Muscle layer of duodenum (tissue), 2 donors: ENCODE measurements at regions not wholly inside any gene's neighbourhood (a gene's known extent, or its start where the extent isn't known, plus 50 kb on each side); places are given as distances from the start of the nearest gene placed in this dataset.

ENCODE experiments used
- H3K27ac ChIP-seq: one replicate; pipeline ENCODE4 v1.7.0; 2013; ENCODE audit warnings: mild to moderate bottlenecking, low read length
- H3K27me3 ChIP-seq: one replicate; pipeline ENCODE4 v1.7.0; 2013; ENCODE audit warnings: low read depth, mild to moderate bottlenecking, control low read depth, low read length
- H3K36me3 ChIP-seq, 2 donors: one replicate each; pipeline ENCODE4 v1.7.0; 2013; ENCODE audit warnings: low read length in 2 of 2, control low read depth in 1 of 2, mild to moderate bottlenecking in 1 of 2; ENCODE audit not compliant: insufficient read depth in 2 of 2, control insufficient read depth in 1 of 2
- H3K4me1 ChIP-seq, 2 donors: one replicate each; pipeline ENCODE4 v1.7.0; 2013; ENCODE audit warnings: low read length in 2 of 2, mild to moderate bottlenecking in 2 of 2, control low read depth in 1 of 2, moderate library complexity in 1 of 2; ENCODE audit not compliant: insufficient read depth in 2 of 2, control insufficient read depth in 1 of 2
- H3K4me3 ChIP-seq, 2 donors: one replicate each; pipeline ENCODE4 v1.7.0; 2013; ENCODE audit warnings: low read length in 2 of 2, low read depth in 1 of 2, mild to moderate bottlenecking in 1 of 2
- H3K9me3 ChIP-seq, 2 donors: one replicate each; pipeline ENCODE4 v1.7.0; 2013; ENCODE audit warnings: low read length in 2 of 2, control low read depth in 1 of 2, mild to moderate bottlenecking in 1 of 2; ENCODE audit not compliant: control insufficient read depth in 1 of 2
- donor health status: healthy.

- Histone ChIP-seq H3K27me3 (no peaks in the 10 kb centered on the region), H3K4me1 (no peaks in the 10 kb centered on the region), H3K4me3 (no peak overlapping the region), H3K27ac (no peak overlapping the region), H3K9me3 (peaks cover 0 to 6% of the 10 kb centered on the region in 2 donors), H3K36me3 (no peaks in the 10 kb centered on the region)
Measured at GRCh38 chr12:98022961-98023360, 492.4 kb upstream of the TMPO start.

- no peaks in the 10 kb centered on the region for H3K36me3 ChIP-seq
- H3K9me3 ChIP-seq: peaks cover 0 to 4% of the 10 kb centered on the region in 2 donors
- no peaks in the 10 kb centered on the region for H3K27me3 ChIP-seq
- H3K4me1 ChIP-seq: no peaks in the 10 kb centered on the region
- H3K27ac ChIP-seq: no peak overlapping the region
- H3K4me3 ChIP-seq: no peak overlapping the region
Measured at GRCh38 chr12:98037401-98038140, 477.8 kb upstream of the TMPO start.

GRCh38 chr12:98042668-98043067 is 472.7 kb upstream of the TMPO start:
- Histone ChIP-seq H3K36me3 (no peaks in the 10 kb centered on the region), H3K27me3 (no peaks in the 10 kb centered on the region), H3K4me3 (no peak overlapping the region)

GRCh38 chr12:98045395-98045794 is 470.0 kb upstream of the TMPO start:
- Histone ChIP-seq H3K4me1 (no peaks in the 10 kb centered on the region), H3K27ac (no peak overlapping the region), H3K9me3 (peaks cover 0 to 4% of the 10 kb centered on the region in 2 donors), H3K27me3 (no peaks in the 10 kb centered on the region), H3K36me3 (no peaks in the 10 kb centered on the region), H3K4me3 (no peak overlapping the region)

More at GRCh38 chr12:98042668-98043067, 472.7 kb upstream of the TMPO start:
- Histone ChIP-seq H3K4me1 (no peaks in the 10 kb centered on the region), H3K27ac (no peak overlapping the region), H3K9me3 (peaks cover 0 to 4% of the 10 kb centered on the region in 2 donors)

GRCh38 chr12:98048326-98048725 is 467.1 kb upstream of the TMPO start:
- Histone ChIP-seq H3K4me1 (no peaks in the 10 kb centered on the region), H3K9me3 (no peaks in the 10 kb centered on the region), H3K36me3 (no peaks in the 10 kb centered on the region), H3K27me3 (no peaks in the 10 kb centered on the region), H3K4me3 (no peak overlapping the region), H3K27ac (no peak overlapping the region)

- Histone ChIP-seq H3K27me3 (no peaks in the 10 kb centered on the region), H3K9me3 (no peaks in the 10 kb centered on the region), H3K4me1 (no peaks in the 10 kb centered on the region), H3K36me3 (no peaks in the 10 kb centered on the region), H3K4me3 (no peak overlapping the region), H3K27ac (no peak overlapping the region)
Measured at GRCh38 chr12:98053202-98053601, 462.2 kb upstream of the TMPO start.

GRCh38 chr12:98057701-98058100 is 457.7 kb upstream of the TMPO start:
- Histone ChIP-seq H3K27ac (no peak overlapping the region), H3K4me3 (no peak overlapping the region), H3K36me3 (no peaks in the 10 kb centered on the region), H3K4me1 (no peaks in the 10 kb centered on the region), H3K27me3 (no peaks in the 10 kb centered on the region), H3K9me3 (no peaks in the 10 kb centered on the region)

GRCh38 chr12:98058213-98058612 is 457.2 kb upstream of the TMPO start:
- H3K27ac ChIP-seq: no peak overlapping the region
- H3K4me3 ChIP-seq: no peak overlapping the region
- no peaks in the 10 kb centered on the region for H3K36me3 ChIP-seq
- no peaks in the 10 kb centered on the region for H3K9me3 ChIP-seq
- H3K27me3 ChIP-seq: no peaks in the 10 kb centered on the region
- no peaks in the 10 kb centered on the region for H3K4me1 ChIP-seq

GRCh38 chr12:98058838-98059237 is 456.6 kb upstream of the TMPO start:
- Histone ChIP-seq H3K4me3 (no peak overlapping the region), H3K4me1 (no peaks in the 10 kb centered on the region), H3K36me3 (no peaks in the 10 kb centered on the region), H3K27me3 (no peaks in the 10 kb centered on the region), H3K27ac (no peak overlapping the region), H3K9me3 (no peaks in the 10 kb centered on the region)

GRCh38 chr12:98059659-98060343 is 455.6 kb upstream of the TMPO start:
- Histone ChIP-seq H3K9me3 (no peaks in the 10 kb centered on the region), H3K27ac (no peak overlapping the region), H3K27me3 (no peaks in the 10 kb centered on the region), H3K36me3 (no peaks in the 10 kb centered on the region), H3K4me3 (no peak overlapping the region), H3K4me1 (no peaks in the 10 kb centered on the region)

GRCh38 chr12:98060411-98060810 is 455.0 kb upstream of the TMPO start:
- Histone ChIP-seq H3K36me3 (no peaks in the 10 kb centered on the region), H3K4me3 (no peak overlapping the region), H3K4me1 (no peaks in the 10 kb centered on the region), H3K9me3 (no peaks in the 10 kb centered on the region), H3K27ac (no peak overlapping the region), H3K27me3 (no peaks in the 10 kb centered on the region)
